ENCODE measurements at regions not wholly inside any gene's neighbourhood (a gene's known extent, or its start where the extent isn't known, plus 50 kb on each side); places are given as distances from the start of the nearest gene placed in this dataset.

DNA sequence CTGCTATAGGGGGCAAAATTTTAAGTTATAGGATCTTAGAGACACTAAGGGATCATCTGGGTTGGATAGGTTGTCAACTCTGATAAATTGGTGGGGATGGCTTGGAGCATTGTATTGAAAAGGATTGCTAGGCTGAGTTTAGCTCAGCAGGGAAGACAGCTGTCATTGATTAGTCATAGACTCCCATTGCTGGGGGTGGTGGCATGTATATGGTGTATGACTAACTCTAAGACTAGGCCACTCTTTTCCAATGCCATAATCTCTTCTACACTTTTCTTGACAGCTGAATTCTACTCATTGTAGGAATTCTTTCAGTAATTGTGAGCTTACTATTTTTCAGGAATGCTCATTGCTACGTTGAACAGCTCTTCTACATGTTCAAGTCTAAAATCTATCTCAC lies 81.3 kb upstream of the PELI1 start:
- TF ChIP-seq, protein P1, sequence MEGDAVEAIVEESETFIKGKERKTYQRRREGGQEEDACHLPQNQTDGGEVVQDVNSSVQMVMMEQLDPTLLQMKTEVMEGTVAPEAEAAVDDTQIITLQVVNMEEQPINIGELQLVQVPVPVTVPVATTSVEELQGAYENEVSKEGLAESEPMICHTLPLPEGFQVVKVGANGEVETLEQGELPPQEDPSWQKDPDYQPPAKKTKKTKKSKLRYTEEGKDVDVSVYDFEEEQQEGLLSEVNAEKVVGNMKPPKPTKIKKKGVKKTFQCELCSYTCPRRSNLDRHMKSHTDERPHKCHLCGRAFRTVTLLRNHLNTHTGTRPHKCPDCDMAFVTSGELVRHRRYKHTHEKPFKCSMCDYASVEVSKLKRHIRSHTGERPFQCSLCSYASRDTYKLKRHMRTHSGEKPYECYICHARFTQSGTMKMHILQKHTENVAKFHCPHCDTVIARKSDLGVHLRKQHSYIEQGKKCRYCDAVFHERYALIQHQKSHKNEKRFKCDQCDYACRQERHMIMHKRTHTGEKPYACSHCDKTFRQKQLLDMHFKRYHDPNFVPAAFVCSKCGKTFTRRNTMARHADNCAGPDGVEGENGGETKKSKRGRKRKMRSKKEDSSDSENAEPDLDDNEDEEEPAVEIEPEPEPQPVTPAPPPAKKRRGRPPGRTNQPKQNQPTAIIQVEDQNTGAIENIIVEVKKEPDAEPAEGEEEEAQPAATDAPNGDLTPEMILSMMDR (conservative IDR thresholded peaks at IDR 0.05 in 1 of 2, IDR thresholded peaks at IDR 0.05 in 1 of 2; ENCODE audit: low read depth in 1 of 2, low read length in 2 of 2) = no peak
- TF ChIP-seq EZH2 (IDR thresholded peaks at IDR 0.05; ENCODE audit: low read length, missing control alignments) = no peak

Data from fibroblast of lung (primary cell).